RWPE1 (cell line): ENCODE measurements at regions not wholly inside any gene's neighbourhood (a gene's known extent, or its start where the extent isn't known, plus 50 kb on each side); places are given as distances from the start of the nearest gene placed in this dataset.

ENCODE experiments used
- CTCF ChIA-PET: fragments of 350-600 bp; sonication (Branson Sonifier 250); formaldehyde crosslinking; extraction: SDS; loops from one replicate; lab custom pipeline; 2021; lab: Yijun Ruan, JAX
- POLR2A ChIA-PET: fragments of 400-600 bp; formaldehyde crosslinking; extraction: SDS; loops from one replicate; lab custom pipeline; 2020; ENCODE audit warnings: antibody characterized with exemption; ENCODE audit not compliant: low non-redundant PET; lab: Yijun Ruan, JAX
- DNase-seq: peaks from one replicate; pipeline ENCODE4 v3.0.0; 2012; ENCODE audit warnings: low spot score
- H3K27ac ChIP-seq: fragments of 450-650 bp; 2 replicates; pipeline ENCODE4 v1.5.1; 2017
- CTCF ChIP-seq: fragments of 450-650 bp; conservative IDR thresholded peaks from 2 replicates; pipeline ENCODE4 v1.5.1; 2017; ENCODE audit warnings: low read depth, mild to moderate bottlenecking

- CTCF ChIA-PET, result interaction anchor here (0.6 kb wide), 1 partner anchor 218 kb away, joined by 3 read pairs; no protein-coding TSS in a partner anchor
- POLR2A ChIA-PET, result no interaction called here
- DNase-seq, result no peak
- no peak for TF ChIP-seq CTCF
- H3K27ac ChIP-seq, result no peak overlapping the region
Measured at GRCh38 chr3:182390421-182390820, 402.9 kb upstream of the ATP11B start.

DNA sequence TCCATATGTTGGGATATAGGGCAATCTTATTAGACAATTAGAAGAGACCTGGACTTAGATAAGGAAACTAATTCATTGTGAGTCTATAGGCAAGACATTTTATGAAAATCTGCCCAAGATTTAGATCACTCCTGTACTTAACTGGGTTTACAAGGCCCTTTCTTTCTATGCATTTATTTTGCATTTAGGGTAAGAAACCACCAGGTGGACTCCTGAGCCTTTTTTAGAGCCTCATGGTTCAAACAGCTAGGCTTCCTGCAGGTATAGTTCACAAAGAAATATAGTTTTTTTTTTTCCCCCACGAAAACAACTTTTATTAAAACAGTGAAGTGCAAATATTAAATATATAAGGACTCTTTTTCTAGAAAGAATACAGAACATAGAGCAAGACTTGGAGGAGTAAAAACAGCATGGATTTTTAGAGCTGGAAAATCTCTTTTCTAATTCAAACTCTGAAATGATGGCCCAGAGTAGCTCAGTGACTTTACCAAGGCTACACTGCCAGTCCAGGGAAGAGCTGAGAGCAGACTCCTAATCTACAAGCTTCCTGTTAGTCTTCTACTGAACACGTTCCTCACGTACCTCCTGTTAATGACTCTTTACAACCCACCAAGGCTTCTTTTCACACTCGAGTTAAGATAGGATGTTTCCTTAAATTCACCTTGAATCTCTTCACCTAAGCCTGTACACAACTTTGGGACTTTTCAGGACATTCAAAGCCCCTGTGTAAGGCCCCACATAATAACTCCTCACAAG is 400.9 kb upstream of the ATP11B start:
- TF ChIP-seq CTCF, result no peak
- ChIA-PET POLR2A (no interaction called here), CTCF (interaction anchor here (0.6 to 0.7 kb wide), 3 partner anchors 256 to 914 kb away, joined by 4 to 5 read pairs (median 4); no protein-coding TSS in a partner anchor)
- DNase-seq, result no peak
- no peak overlapping the region for H3K27ac ChIP-seq

GRCh38 chr3:182393151-182393550 is 400.2 kb upstream of the ATP11B start:
- no peak overlapping the region for H3K27ac ChIP-seq
- POLR2A ChIA-PET, result no interaction called here
- CTCF ChIA-PET, result no interaction called here
- DNase-seq, result no peak
- no peak for TF ChIP-seq CTCF

GRCh38 chr3:182393830-182394367 is 399.4 kb upstream of the ATP11B start:
- POLR2A ChIA-PET, result no interaction called here
- TF ChIP-seq CTCF, result no peak
- no peak for DNase-seq
- H3K27ac ChIP-seq, result no peak overlapping the region
- CTCF ChIA-PET, result no interaction called here

DNA sequence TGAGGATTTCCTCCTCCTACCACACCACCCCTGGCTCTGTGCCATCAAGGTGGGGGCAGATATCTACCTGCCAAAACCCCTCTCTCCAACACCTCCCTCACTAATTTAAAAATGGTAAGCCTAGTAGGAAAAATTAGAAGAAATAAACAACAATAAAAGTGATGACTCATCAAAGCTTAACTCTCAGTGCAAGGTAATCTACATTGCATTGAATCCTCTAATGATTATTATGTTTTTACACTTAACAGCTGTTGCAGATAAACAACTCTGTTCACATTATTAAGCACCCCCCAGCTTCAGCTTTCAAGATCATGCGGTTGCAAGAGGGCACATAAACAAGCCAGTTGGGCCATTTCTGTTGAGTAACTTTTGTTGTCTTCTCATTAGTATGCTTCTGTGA is 396.1 kb upstream of the ATP11B start:
- CTCF ChIA-PET, result no interaction called here
- POLR2A ChIA-PET, result no interaction called here
- no peak for TF ChIP-seq CTCF
- DNase-seq, result no peak
- H3K27ac ChIP-seq, result no peak overlapping the region

- CTCF ChIA-PET, result no interaction called here
- no peak overlapping the region for H3K27ac ChIP-seq
- POLR2A ChIA-PET, result no interaction called here
- no peak for DNase-seq
- TF ChIP-seq CTCF, result no peak
Measured at GRCh38 chr3:182399978-182400737, 393.1 kb upstream of the ATP11B start.
